ENCODE measurements at regions not wholly inside any gene's neighbourhood (a gene's known extent, or its start where the extent isn't known, plus 50 kb on each side); places are given as distances from the start of the nearest gene placed in this dataset.

DNA sequence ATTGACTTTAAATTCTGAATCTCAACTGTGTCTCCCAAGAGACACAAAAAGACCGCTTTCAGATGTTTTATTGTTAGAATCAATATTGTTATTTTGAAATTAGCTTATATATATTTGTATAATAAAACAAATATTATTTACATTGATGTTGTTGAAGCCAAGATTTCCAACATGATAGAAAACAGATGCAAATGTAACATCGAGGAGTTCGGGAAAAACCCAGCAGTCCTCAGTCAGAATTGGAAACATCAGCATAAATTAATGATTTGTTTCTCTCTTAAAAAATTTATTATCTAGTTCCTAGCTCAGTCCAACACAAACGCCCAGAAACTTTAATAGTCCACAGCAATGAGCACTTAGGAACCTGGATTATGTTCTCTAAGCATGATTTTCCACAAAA lies 1330.4 kb downstream of the TBC1D22A start:
- H2AFZ ChIP-seq (ENCODE audit: low read length) = no peak overlapping the region
- TF ChIP-seq EZH2phosphoT487 (IDR thresholded peaks at IDR 0.05; ENCODE audit: low read length) (no peak), CTCF (IDR thresholded peaks at IDR 0.05; ENCODE audit: low read length) (no peak), EZH2 (optimal IDR thresholded peaks at IDR 0.05; ENCODE audit: low read depth, low read length) (no peak)
- H3K79me2 ChIP-seq (ENCODE audit: low read length) = no peaks in the 10 kb centered on the region
- no peaks in the 10 kb centered on the region for H3K9me3 ChIP-seq (replicated peaks; ENCODE audit: insufficient read depth, low read length)
- no peaks in the 10 kb centered on the region for H3K36me3 ChIP-seq (replicated peaks; ENCODE audit: insufficient read depth, low read length)
- H3K4me2 ChIP-seq (ENCODE audit: low read depth, low read length) = no peak overlapping the region
- no peak overlapping the region for H3K4me3 ChIP-seq (ENCODE audit: low read length)
- DNase-seq = no peak
- H3K9ac ChIP-seq (ENCODE audit: low read length) = no peak overlapping the region
- no peak overlapping the region for H3K27ac ChIP-seq (ENCODE audit: low read length)
- H3K9me2 ChIP-seq (replicated peaks; ENCODE audit: insufficient read depth, low read length) = no peaks in the 10 kb centered on the region
- no peaks in the 10 kb centered on the region for H3K27me3 ChIP-seq (replicated peaks; ENCODE audit: insufficient read depth, low read length)
- H3K4me1 ChIP-seq (ENCODE audit: low read length) = peaks cover 29% of the 10 kb centered on the region
- H3F3A ChIP-seq (ENCODE audit: insufficient read depth, low read length) = peaks cover 18% of the 10 kb centered on the region
- no peaks in the 10 kb centered on the region for H4K20me1 ChIP-seq (ENCODE audit: insufficient read depth, low read length)

DNA sequence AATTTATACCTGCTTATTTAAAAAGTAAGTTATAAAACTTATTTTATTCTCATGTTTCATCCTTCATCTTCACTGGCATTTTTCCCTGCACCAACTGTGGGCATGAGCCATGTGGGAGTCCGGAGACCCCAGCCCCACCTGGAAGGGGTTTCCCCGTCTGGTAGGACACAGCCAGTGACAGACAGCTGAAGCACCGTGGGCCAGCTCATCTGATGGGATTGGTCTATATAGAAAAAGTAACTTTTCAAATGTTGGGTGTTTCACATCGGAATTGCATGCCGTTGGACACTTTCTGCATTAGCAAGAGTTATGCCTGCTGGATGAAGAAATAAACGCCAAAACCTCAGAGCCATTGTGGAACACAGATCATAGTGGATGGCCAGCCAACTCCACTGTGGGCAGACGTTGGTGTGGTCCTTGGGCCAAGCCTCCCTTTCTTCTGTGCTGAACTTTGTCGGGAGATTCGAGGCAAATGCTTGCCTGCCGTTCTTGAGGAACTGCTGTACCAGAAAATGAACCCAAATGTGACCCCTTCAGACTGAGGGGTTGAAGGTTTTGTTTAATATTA lies 1329.3 kb downstream of the TBC1D22A start:
- Histone ChIP-seq H3K9me3 (replicated peaks; ENCODE audit: insufficient read depth, low read length) (no peaks in the 10 kb centered on the region), H3K79me2 (ENCODE audit: low read length) (no peaks in the 10 kb centered on the region), H3K9ac (ENCODE audit: low read length) (no peak overlapping the region), H3K4me2 (ENCODE audit: low read depth, low read length) (no peak overlapping the region), H3K9me2 (replicated peaks; ENCODE audit: insufficient read depth, low read length) (no peaks in the 10 kb centered on the region), H3K36me3 (replicated peaks; ENCODE audit: insufficient read depth, low read length) (no peaks in the 10 kb centered on the region), H4K20me1 (ENCODE audit: insufficient read depth, low read length) (no peaks in the 10 kb centered on the region), H3K4me3 (ENCODE audit: low read length) (no peak overlapping the region), H3K27me3 (replicated peaks; ENCODE audit: insufficient read depth, low read length) (no peaks in the 10 kb centered on the region), H2AFZ (ENCODE audit: low read length) (no peak overlapping the region), H3K27ac (ENCODE audit: low read length) (no peak overlapping the region), H3K4me1 (ENCODE audit: low read length) (peaks cover 17% of the 10 kb centered on the region), H3F3A (ENCODE audit: insufficient read depth, low read length) (peaks cover 7% of the 10 kb centered on the region)
- DNase-seq = no peak
- TF ChIP-seq EZH2 (optimal IDR thresholded peaks at IDR 0.05; ENCODE audit: low read depth, low read length) (no peak), EZH2phosphoT487 (IDR thresholded peaks at IDR 0.05; ENCODE audit: low read length) (no peak), CTCF (IDR thresholded peaks at IDR 0.05; ENCODE audit: low read length) (no peak)

GRCh38 chr22:48091060-48091650 lies 1328.7 kb downstream of the TBC1D22A start:
- Histone ChIP-seq H3K27ac (ENCODE audit: low read length) (no peak overlapping the region), H3K79me2 (ENCODE audit: low read length) (no peaks in the 10 kb centered on the region), H3K4me1 (ENCODE audit: low read length) (peaks cover 12% of the 10 kb centered on the region), H2AFZ (ENCODE audit: low read length) (no peak overlapping the region), H3K9me3 (replicated peaks; ENCODE audit: insufficient read depth, low read length) (no peaks in the 10 kb centered on the region), H3K9ac (ENCODE audit: low read length) (no peak overlapping the region), H3K9me2 (replicated peaks; ENCODE audit: insufficient read depth, low read length) (no peaks in the 10 kb centered on the region), H3K4me3 (ENCODE audit: low read length) (no peak overlapping the region), H3K4me2 (ENCODE audit: low read depth, low read length) (no peak overlapping the region), H4K20me1 (ENCODE audit: insufficient read depth, low read length) (no peaks in the 10 kb centered on the region), H3K27me3 (replicated peaks; ENCODE audit: insufficient read depth, low read length) (0 out of 2 replicates have a peak, but pooled peaks cover 2% of the 10 kb centered on the region), H3K36me3 (replicated peaks; ENCODE audit: insufficient read depth, low read length) (no peaks in the 10 kb centered on the region), H3F3A (ENCODE audit: insufficient read depth, low read length) (0 out of 2 replicates have a peak, but pooled peaks cover 4% of the 10 kb centered on the region)
- no peak for DNase-seq
- TF ChIP-seq EZH2 (optimal IDR thresholded peaks at IDR 0.05; ENCODE audit: low read depth, low read length) (no peak), EZH2phosphoT487 (IDR thresholded peaks at IDR 0.05; ENCODE audit: low read length) (no peak), CTCF (IDR thresholded peaks at IDR 0.05; ENCODE audit: low read length) (no peak)

All from MM.1S (cell line).